Panc1 (cell line): ENCODE measurements at regions not wholly inside any gene's neighbourhood (a gene's known extent, or its start where the extent isn't known, plus 50 kb on each side); places are given as distances from the start of the nearest gene placed in this dataset.

Experiments
- ATAC-seq: fragments of 200-7000 bp; cut with Tn5 transposase; 2 replicates; pipeline ENCODE4 v1.9.1; 2020; ENCODE audit warnings: mild to moderate bottlenecking, moderate library complexity
- BruUV-seq: library from RNA; stranded (reverse); fragments of 400-500 nt; replicated peaks from 2 replicates; lab custom pipeline; 2021; lab: Mats Ljungman, UMichigan
- CTCF ChIA-PET: fragments of 300-600 bp; sonication (Branson Sonifier 250); formaldehyde crosslinking; loops from one replicate; lab custom pipeline; 2022; ENCODE audit warnings: antibody characterized with exemption; lab: Charles Lee
- POLR2A ChIA-PET: fragments of 300-600 bp; sonication (Branson Sonifier 250); formaldehyde crosslinking; loops from one replicate; lab custom pipeline; 2022; ENCODE audit warnings: antibody characterized with exemption; lab: Charles Lee
- DNase-seq: peaks from one replicate; pipeline ENCODE4 v3.0.0-alpha.2; 2010; ENCODE audit warnings: low read depth, low spot score
- H3K27ac ChIP-seq: 2 replicates; pipeline ENCODE4 v1.5.1; 2011; ENCODE audit warnings: mild to moderate bottlenecking, low read length, inconsistent platforms
- H3K27me3 ChIP-seq: fragments of 200-500 bp; sonication (Bioruptor generic); 2 replicates; pipeline ENCODE4 v1.6.0; 2014; ENCODE audit warnings: low read length, inconsistent platforms; ENCODE audit not compliant: control insufficient read depth, insufficient read depth
- H3K36me3 ChIP-seq: fragments of 200-500 bp; sonication (Bioruptor generic); 2 replicates; pipeline ENCODE4 v1.5.1; 2014; ENCODE audit warnings: inconsistent platforms, mild to moderate bottlenecking, low read length, moderate library complexity; ENCODE audit not compliant: control insufficient read depth, insufficient read depth
- H3K4me1 ChIP-seq: 2 replicates; pipeline ENCODE4 v1.5.1; 2011; ENCODE audit warnings: inconsistent platforms, mild to moderate bottlenecking, low read length, moderate library complexity; ENCODE audit not compliant: control insufficient read depth, insufficient read depth
- H3K4me3 ChIP-seq, 2 experiments: 2 replicates each; pipeline ENCODE4 v1.5.1; 2011 to 2012; ENCODE audit warnings: low read depth in 2 of 2, low read length in 2 of 2, mild to moderate bottlenecking in 2 of 2, inconsistent platforms in 1 of 2, moderate library complexity in 1 of 2
- H3K9me3 ChIP-seq: fragments of 200-500 bp; sonication (Bioruptor generic); 2 replicates; pipeline ENCODE4 v1.5.1; 2014; ENCODE audit warnings: low read depth, mild to moderate bottlenecking, inconsistent platforms, low read length, moderate library complexity; ENCODE audit not compliant: control insufficient read depth, insufficient read depth
- POLR2AphosphoS5 ChIP-seq: IDR thresholded peaks from 2 replicates; pipeline ENCODE4 v1.6.1; 2012; ENCODE audit warnings: mild to moderate bottlenecking, low read depth, low read length, moderate library complexity
- REST ChIP-seq, 2 experiments: IDR thresholded peaks; 2 replicates each; pipeline ENCODE4 v1.6.1; 2011 to 2012; ENCODE audit warnings: low read depth in 2 of 2, control low read depth in 1 of 2, low read length in 1 of 2, mild to moderate bottlenecking in 1 of 2, moderate library complexity in 1 of 2; ENCODE audit not compliant: insufficient read depth in 1 of 2
- SIN3A ChIP-seq: IDR thresholded peaks from 2 replicates; pipeline ENCODE4 v1.6.1; 2012; ENCODE audit warnings: low read depth, mild to moderate bottlenecking, low read length, moderate library complexity, borderline replicate concordance; ENCODE audit not compliant: insufficient read depth
- TCF7L2 ChIP-seq: IDR thresholded peaks from 2 replicates; pipeline ENCODE4 v1.6.1; 2011; ENCODE audit warnings: mild to moderate bottlenecking, low read depth, low read length, inconsistent platforms
- in situ Hi-C: cut with HindIII; loops from 2 replicates; pipeline ENCODE4 v1.10.0; 2016; ENCODE audit warnings: low sequenced_read_pairs, low pct_unique_long_range_greater_than_20kb
- intact Hi-C: fragments of 100-400 bp; cut with micrococcal nuclease; formaldehyde crosslinking; loops from one replicate; pipeline ENCODE4 v1.10.0; 2022; ENCODE audit not compliant: unreplicated experiment
- TF ChIP-seq, protein P1 (sequence below): fragments of 450-650 bp; IDR thresholded peaks from 2 replicates; pipeline ENCODE4 v1.5.1; 2017; ENCODE audit warnings: mild to moderate bottlenecking

DNA sequence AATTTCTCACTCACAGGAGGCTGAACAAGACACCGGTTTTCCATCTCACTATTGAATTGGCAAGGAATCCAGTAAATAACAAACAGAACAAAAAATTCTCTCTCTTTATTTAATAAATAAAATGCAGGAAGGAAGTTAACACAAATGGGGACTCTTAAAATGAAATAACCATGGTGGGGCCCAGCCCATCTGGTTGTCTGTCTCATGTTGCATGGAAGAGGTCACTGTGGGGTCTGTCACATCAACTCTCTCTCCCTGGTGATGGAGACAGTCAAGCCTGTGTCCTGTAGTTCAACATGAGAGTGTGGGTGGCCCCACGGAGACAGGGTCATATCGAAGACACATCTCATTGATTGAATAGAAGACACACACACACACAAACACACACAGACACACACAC lies 297.7 kb downstream of the IRX2 start:
- Histone ChIP-seq H3K27me3 (no peaks in the 10 kb centered on the region; the same call in 1 of the 2 replicates), H3K4me3 (no peak overlapping the region), H3K9me3 (no peaks in the 10 kb centered on the region), H3K27ac (no peak overlapping the region), H3K36me3 (no peaks in the 10 kb centered on the region), H3K4me1 (no peaks in the 10 kb centered on the region)
- ATAC-seq = no peak
- POLR2A ChIA-PET = no interaction called here
- CTCF ChIA-PET = no interaction called here
- BruUV-seq = no TSS peak
- intact Hi-C loops (no loop called here), in situ Hi-C loops (no loop called here)
- DNase-seq = no peak
- no peak for TF ChIP-seq POLR2AphosphoS5
- TF ChIP-seq SIN3A = no peak
- TF ChIP-seq TCF7L2 = no peak
- TF ChIP-seq REST (IDR thresholded peaks at IDR 0.05; ENCODE audit: insufficient read depth in 1 of 2, low read depth in 2 of 2, low read length in 1 of 2) = no peak
- TF ChIP-seq, protein P1, sequence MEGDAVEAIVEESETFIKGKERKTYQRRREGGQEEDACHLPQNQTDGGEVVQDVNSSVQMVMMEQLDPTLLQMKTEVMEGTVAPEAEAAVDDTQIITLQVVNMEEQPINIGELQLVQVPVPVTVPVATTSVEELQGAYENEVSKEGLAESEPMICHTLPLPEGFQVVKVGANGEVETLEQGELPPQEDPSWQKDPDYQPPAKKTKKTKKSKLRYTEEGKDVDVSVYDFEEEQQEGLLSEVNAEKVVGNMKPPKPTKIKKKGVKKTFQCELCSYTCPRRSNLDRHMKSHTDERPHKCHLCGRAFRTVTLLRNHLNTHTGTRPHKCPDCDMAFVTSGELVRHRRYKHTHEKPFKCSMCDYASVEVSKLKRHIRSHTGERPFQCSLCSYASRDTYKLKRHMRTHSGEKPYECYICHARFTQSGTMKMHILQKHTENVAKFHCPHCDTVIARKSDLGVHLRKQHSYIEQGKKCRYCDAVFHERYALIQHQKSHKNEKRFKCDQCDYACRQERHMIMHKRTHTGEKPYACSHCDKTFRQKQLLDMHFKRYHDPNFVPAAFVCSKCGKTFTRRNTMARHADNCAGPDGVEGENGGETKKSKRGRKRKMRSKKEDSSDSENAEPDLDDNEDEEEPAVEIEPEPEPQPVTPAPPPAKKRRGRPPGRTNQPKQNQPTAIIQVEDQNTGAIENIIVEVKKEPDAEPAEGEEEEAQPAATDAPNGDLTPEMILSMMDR = no peak

- no peaks in the 10 kb centered on the region for H3K36me3 ChIP-seq
- H3K9me3 ChIP-seq = no peaks in the 10 kb centered on the region
- intact Hi-C loops = no loop called here
- ATAC-seq (no peak), DNase-seq (no peak)
- ChIA-PET POLR2A (no interaction called here), CTCF (no interaction called here)
- no peak overlapping the region for H3K4me3 ChIP-seq
- no TSS peak for BruUV-seq
- H3K27me3 ChIP-seq = no peaks in the 10 kb centered on the region; the same call in 1 of the 2 replicates
- H3K4me1 ChIP-seq = no peaks in the 10 kb centered on the region
- in situ Hi-C loops = no loop called here
- TF ChIP-seq, protein P1 = no peak
- TF ChIP-seq POLR2AphosphoS5 = no peak
- no peak for TF ChIP-seq REST (IDR thresholded peaks at IDR 0.05; ENCODE audit: insufficient read depth in 1 of 2, low read depth in 2 of 2, low read length in 1 of 2)
- no peak for TF ChIP-seq TCF7L2
- TF ChIP-seq SIN3A = no peak
- H3K27ac ChIP-seq = no peak overlapping the region
These were observed 300.4 kb downstream of the IRX2 start for GRCh38 chr5:2451100-2451499.
